ENCODE measurements at regions not wholly inside any gene's neighbourhood (a gene's known extent, or its start where the extent isn't known, plus 50 kb on each side); places are given as distances from the start of the nearest gene placed in this dataset.

- Histone ChIP-seq H3K23ac (ENCODE audit: low read depth, low read length, poor library complexity) (peak overlapping the region; percentile 13), H2BK15ac (ENCODE audit: low read length) (no peak overlapping the region), H3K79me1 (ENCODE audit: low read depth, low read length) (no peaks in the 10 kb centered on the region), H3K4me3 (ENCODE audit: low read length in 2 of 2) (no peak overlapping the region), H4K91ac (ENCODE audit: low read depth, low read length, poor library complexity) (no peak overlapping the region), H3K9me3 (replicated peaks in 1 of 2; ENCODE audit: control insufficient read depth in 2 of 2, insufficient read depth in 1 of 2, low read depth in 1 of 2, low read length in 2 of 2) (no peaks in the 10 kb centered on the region), H3K14ac (ENCODE audit: low read length) (no peak overlapping the region), H3K27me3 (ENCODE audit: control insufficient read depth in 3 of 3, insufficient read depth in 3 of 3, low read depth in 1 of 3, low read length in 3 of 3) (peaks cover 0 to 30% (median 0%) of the 10 kb centered on the region in 3 experiments), H2BK12ac (ENCODE audit: low read length) (no peak overlapping the region), H3K9ac (ENCODE audit: low read depth, low read length, poor library complexity) (no peak overlapping the region), H3K4me2 (ENCODE audit: insufficient read depth, low read length, poor library complexity, severe bottlenecking) (no peak overlapping the region), H2BK120ac (ENCODE audit: low read depth, low read length) (no peak overlapping the region), H3K4me1 (ENCODE audit: control insufficient read depth in 2 of 2, insufficient read depth in 1 of 2, low read depth in 1 of 2, low read length in 2 of 2) (no peaks in the 10 kb centered on the region), H3K18ac (ENCODE audit: low read length) (peak overlapping the region; percentile 35), H3K27ac (replicated peaks; ENCODE audit: low read length) (no peak overlapping the region), H3K4ac (ENCODE audit: low read length) (peak overlapping the region; percentile 30), H2AK5ac (ENCODE audit: low read depth, low read length) (no peak overlapping the region), H2AFZ (ENCODE audit: low read length) (no peak overlapping the region), H3K36me3 (replicated peaks in 1 of 2; ENCODE audit: control insufficient read depth in 2 of 2, insufficient read depth in 2 of 2, low read length in 2 of 2) (no peaks in the 10 kb centered on the region), H2BK5ac (ENCODE audit: low read length) (no peak overlapping the region), H4K8ac (ENCODE audit: low read depth, low read length) (no peak overlapping the region)
- no peak for DNase-seq (ENCODE audit: low spot score)
- no CpG with 5 or more reads among the region's 20 CpGs for WGBS, 2 donors (ENCODE audit: extremely low coverage in 2 of 2, insufficient read length in 2 of 2, insufficient replicate concordance in 1 of 2)
These were observed 525.8 kb upstream of the PROK2 start for GRCh38 chr3:72310419-72311380.

GRCh38 chr3:72309661-72310418 is 524.9 kb upstream of the PROK2 start:
- no peak overlapping the region for H3K23ac ChIP-seq (ENCODE audit: low read depth, low read length, poor library complexity)
- no peak overlapping the region for H3K14ac ChIP-seq (ENCODE audit: low read length)
- no peak overlapping the region for H3K4ac ChIP-seq (ENCODE audit: low read length)
- no peak overlapping the region for H3K4me3 ChIP-seq (ENCODE audit: low read length in 2 of 2)
- no peak overlapping the region for H3K27ac ChIP-seq (replicated peaks; ENCODE audit: low read length)
- no peak overlapping the region for H3K18ac ChIP-seq (ENCODE audit: low read length)
- H3K4me2 ChIP-seq (ENCODE audit: insufficient read depth, low read length, poor library complexity, severe bottlenecking), result no peak overlapping the region
- no peak overlapping the region for H2BK12ac ChIP-seq (ENCODE audit: low read length)
- H3K9me3 ChIP-seq (replicated peaks in 1 of 2; ENCODE audit: control insufficient read depth in 2 of 2, insufficient read depth in 1 of 2, low read depth in 1 of 2, low read length in 2 of 2), result no peaks in the 10 kb centered on the region
- no peaks in the 10 kb centered on the region for H3K36me3 ChIP-seq (replicated peaks in 1 of 2; ENCODE audit: control insufficient read depth in 2 of 2, insufficient read depth in 2 of 2, low read length in 2 of 2)
- H2AFZ ChIP-seq (ENCODE audit: low read length), result no peak overlapping the region
- peaks cover 0 to 39% (median 0%) of the 10 kb centered on the region in 3 experiments for H3K27me3 ChIP-seq (ENCODE audit: control insufficient read depth in 3 of 3, insufficient read depth in 3 of 3, low read depth in 1 of 3, low read length in 3 of 3)
- H2BK120ac ChIP-seq (ENCODE audit: low read depth, low read length), result no peak overlapping the region
- no peak overlapping the region for H4K91ac ChIP-seq (ENCODE audit: low read depth, low read length, poor library complexity)
- H3K4me1 ChIP-seq (ENCODE audit: control insufficient read depth in 2 of 2, insufficient read depth in 1 of 2, low read depth in 1 of 2, low read length in 2 of 2), result no peaks in the 10 kb centered on the region
- no peaks in the 10 kb centered on the region for H3K79me1 ChIP-seq (ENCODE audit: low read depth, low read length)
- no peak overlapping the region for H4K8ac ChIP-seq (ENCODE audit: low read depth, low read length)
- H3K9ac ChIP-seq (ENCODE audit: low read depth, low read length, poor library complexity), result no peak overlapping the region
- H2BK15ac ChIP-seq (ENCODE audit: low read length), result no peak overlapping the region
- DNase-seq (ENCODE audit: low spot score), result no peak
- no peak overlapping the region for H2AK5ac ChIP-seq (ENCODE audit: low read depth, low read length)
- WGBS, 2 donors (ENCODE audit: extremely low coverage in 2 of 2, insufficient read length in 2 of 2, insufficient replicate concordance in 1 of 2), result no CpG with 5 or more reads among the region's 11 CpGs
- no peak overlapping the region for H2BK5ac ChIP-seq (ENCODE audit: low read length)

- Histone ChIP-seq H2BK120ac (ENCODE audit: low read depth, low read length) (no peak overlapping the region), H3K36me3 (replicated peaks in 1 of 2; ENCODE audit: control insufficient read depth in 2 of 2, insufficient read depth in 2 of 2, low read length in 2 of 2) (no peaks in the 10 kb centered on the region), H3K9ac (ENCODE audit: low read depth, low read length, poor library complexity) (no peak overlapping the region), H3K4me1 (ENCODE audit: control insufficient read depth in 2 of 2, insufficient read depth in 1 of 2, low read depth in 1 of 2, low read length in 2 of 2) (peaks cover 0 to 2% of the 10 kb centered on the region in 2 donors), H2BK15ac (ENCODE audit: low read length) (no peak overlapping the region), H2AFZ (ENCODE audit: low read length) (no peak overlapping the region), H3K79me1 (ENCODE audit: low read depth, low read length) (no peaks in the 10 kb centered on the region), H3K9me3 (replicated peaks in 1 of 2; ENCODE audit: control insufficient read depth in 2 of 2, insufficient read depth in 1 of 2, low read depth in 1 of 2, low read length in 2 of 2) (no peaks in the 10 kb centered on the region), H2BK12ac (ENCODE audit: low read length) (no peak overlapping the region), H3K18ac (ENCODE audit: low read length) (no peak overlapping the region), H4K8ac (ENCODE audit: low read depth, low read length) (no peak overlapping the region), H3K4me3 (ENCODE audit: low read length in 2 of 2) (no peak overlapping the region), H2AK5ac (ENCODE audit: low read depth, low read length) (no peak overlapping the region), H3K27ac (replicated peaks; ENCODE audit: low read length) (no peak overlapping the region), H3K4me2 (ENCODE audit: insufficient read depth, low read length, poor library complexity, severe bottlenecking) (no peak overlapping the region), H4K91ac (ENCODE audit: low read depth, low read length, poor library complexity) (no peak overlapping the region), H2BK5ac (ENCODE audit: low read length) (no peak overlapping the region), H3K14ac (ENCODE audit: low read length) (no peak overlapping the region), H3K23ac (ENCODE audit: low read depth, low read length, poor library complexity) (no peak overlapping the region), H3K27me3 (ENCODE audit: control insufficient read depth in 3 of 3, insufficient read depth in 3 of 3, low read depth in 1 of 3, low read length in 3 of 3) (peaks cover 0 to 45% (median 0%) of the 10 kb centered on the region in 3 experiments), H3K4ac (ENCODE audit: low read length) (no peak overlapping the region)
- no CpG with 5 or more reads among the region's 2 CpGs for WGBS, 2 donors (ENCODE audit: extremely low coverage in 2 of 2, insufficient read length in 2 of 2, insufficient replicate concordance in 1 of 2)
- DNase-seq (ENCODE audit: low spot score), result no peak
These were observed 523.7 kb upstream of the PROK2 start for GRCh38 chr3:72308641-72309040.

Data from neuronal stem cell (in vitro differentiated cells).